ENCODE measurements at regions not wholly inside any gene's neighbourhood (a gene's known extent, or its start where the extent isn't known, plus 50 kb on each side); places are given as distances from the start of the nearest gene placed in this dataset.

GRCh38 chr21:16532840-16533239 lies 803.1 kb downstream of the USP25 start:
- TF ChIP-seq, protein P1, sequence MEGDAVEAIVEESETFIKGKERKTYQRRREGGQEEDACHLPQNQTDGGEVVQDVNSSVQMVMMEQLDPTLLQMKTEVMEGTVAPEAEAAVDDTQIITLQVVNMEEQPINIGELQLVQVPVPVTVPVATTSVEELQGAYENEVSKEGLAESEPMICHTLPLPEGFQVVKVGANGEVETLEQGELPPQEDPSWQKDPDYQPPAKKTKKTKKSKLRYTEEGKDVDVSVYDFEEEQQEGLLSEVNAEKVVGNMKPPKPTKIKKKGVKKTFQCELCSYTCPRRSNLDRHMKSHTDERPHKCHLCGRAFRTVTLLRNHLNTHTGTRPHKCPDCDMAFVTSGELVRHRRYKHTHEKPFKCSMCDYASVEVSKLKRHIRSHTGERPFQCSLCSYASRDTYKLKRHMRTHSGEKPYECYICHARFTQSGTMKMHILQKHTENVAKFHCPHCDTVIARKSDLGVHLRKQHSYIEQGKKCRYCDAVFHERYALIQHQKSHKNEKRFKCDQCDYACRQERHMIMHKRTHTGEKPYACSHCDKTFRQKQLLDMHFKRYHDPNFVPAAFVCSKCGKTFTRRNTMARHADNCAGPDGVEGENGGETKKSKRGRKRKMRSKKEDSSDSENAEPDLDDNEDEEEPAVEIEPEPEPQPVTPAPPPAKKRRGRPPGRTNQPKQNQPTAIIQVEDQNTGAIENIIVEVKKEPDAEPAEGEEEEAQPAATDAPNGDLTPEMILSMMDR (IDR thresholded peaks at IDR 0.05), result no peak
- no peak for TF ChIP-seq POLR2A (IDR thresholded peaks at IDR 0.05)
